ENCODE measurements at regions not wholly inside any gene's neighbourhood (a gene's known extent, or its start where the extent isn't known, plus 50 kb on each side); places are given as distances from the start of the nearest gene placed in this dataset.
"Not testable (repeated sequence)": the region's sequence is repeated elsewhere in the genome, so short reads cannot be mapped to it uniquely, and the experiment has no call there.

DNA sequence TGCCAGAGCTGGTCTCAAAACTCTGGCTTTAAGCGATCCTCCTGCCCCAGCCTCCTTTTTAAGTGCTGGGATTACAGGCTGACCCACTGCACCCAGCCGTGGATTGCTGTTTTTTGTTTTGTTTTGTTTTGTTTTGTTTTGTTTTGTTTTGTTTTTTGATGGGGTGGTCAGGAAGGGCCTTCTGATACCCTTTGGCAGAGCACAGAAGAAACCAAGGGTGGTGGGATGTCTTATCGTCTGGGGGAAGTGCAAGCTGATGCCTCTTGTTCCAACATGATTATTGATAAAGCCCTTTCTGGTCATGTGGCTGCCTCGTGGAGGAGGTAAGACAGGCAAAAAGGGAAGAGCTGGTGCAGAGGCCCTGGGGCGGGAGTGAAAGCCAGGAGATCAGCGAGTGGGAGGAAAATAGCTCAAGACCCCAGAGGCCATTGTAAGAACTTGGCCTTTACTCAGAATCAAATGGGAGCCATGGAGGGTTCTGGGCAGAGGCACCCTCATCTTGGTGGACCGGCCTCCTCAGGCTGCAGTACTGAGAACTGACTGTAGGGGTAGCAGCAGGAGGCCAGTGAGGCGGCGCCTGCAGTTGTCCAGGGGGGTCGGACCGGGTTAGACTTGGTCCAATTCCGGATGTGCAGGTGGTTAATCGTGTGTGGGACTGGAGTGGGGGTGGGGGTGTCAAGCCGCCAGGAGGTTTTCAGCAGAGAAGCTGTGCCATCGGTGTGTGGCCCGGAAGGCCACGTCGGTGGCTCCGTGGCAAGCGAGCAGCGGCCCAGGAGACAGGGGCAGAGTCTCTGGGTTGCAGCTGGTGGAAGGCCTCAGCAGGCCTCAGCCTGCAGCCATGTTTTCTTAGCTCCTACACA lies 84.4 kb upstream of the GSE1 start:
- Histone ChIP-seq H3K36me3 (no peaks in the 10 kb centered on the region), H3K27me3 (ENCODE audit: low read depth) (no peaks in the 10 kb centered on the region), H3K9me3 (no peaks in the 10 kb centered on the region), H3K4me3 (no peak overlapping the region), H3K4me1 (peaks cover 36% of the 10 kb centered on the region), H3K27ac (peak overlapping the region; percentile 39)
- ATAC-seq (no peak), DNase-seq (no peak)
- TF ChIP-seq, protein P1, sequence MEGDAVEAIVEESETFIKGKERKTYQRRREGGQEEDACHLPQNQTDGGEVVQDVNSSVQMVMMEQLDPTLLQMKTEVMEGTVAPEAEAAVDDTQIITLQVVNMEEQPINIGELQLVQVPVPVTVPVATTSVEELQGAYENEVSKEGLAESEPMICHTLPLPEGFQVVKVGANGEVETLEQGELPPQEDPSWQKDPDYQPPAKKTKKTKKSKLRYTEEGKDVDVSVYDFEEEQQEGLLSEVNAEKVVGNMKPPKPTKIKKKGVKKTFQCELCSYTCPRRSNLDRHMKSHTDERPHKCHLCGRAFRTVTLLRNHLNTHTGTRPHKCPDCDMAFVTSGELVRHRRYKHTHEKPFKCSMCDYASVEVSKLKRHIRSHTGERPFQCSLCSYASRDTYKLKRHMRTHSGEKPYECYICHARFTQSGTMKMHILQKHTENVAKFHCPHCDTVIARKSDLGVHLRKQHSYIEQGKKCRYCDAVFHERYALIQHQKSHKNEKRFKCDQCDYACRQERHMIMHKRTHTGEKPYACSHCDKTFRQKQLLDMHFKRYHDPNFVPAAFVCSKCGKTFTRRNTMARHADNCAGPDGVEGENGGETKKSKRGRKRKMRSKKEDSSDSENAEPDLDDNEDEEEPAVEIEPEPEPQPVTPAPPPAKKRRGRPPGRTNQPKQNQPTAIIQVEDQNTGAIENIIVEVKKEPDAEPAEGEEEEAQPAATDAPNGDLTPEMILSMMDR (IDR thresholded peaks at IDR 0.05), result peak; percentile 49
- intact Hi-C loops (cut with DNase I), result no loop called here

DNA sequence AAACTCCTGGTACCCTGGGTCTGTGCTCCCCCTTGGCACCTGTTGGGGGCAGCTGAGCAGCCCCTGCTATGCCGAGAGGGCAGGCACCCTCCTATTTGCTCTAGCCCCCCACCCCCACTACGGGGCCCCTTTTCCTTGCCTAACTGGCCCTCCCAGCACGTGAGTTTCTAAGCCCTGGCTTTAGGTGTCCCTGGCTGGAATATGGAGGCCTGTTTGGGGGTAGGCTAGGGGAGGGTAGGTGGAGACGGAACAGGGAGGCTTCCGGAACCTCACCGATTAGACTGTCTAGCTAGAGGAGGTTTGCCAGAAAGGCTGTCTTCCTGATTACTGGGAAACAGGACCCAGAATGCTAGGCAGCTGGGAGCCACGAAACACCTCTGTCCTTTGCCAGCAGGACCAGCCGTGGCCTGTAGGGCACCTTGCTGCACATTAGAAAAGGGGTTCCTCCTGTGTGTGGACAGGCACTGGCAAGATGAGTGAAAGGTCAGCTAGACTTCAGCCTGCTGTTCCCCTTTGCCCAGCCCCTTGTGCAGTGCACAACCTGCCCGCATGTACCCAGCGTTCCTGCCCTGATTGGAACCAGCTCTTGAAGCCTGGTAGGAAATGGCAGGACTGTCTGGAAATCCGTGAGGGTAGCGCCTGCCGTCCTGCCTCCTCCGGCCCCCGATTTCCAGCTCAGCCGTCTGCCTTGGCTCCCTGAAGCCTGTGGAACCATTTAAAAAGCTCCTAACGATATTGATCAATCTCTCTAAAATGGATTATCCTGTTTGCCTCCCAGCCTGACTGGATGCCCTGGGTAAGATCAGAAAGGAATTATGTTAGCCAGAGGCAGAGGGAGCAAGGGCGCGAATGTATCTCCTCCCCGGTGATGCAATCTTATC lies 83.4 kb upstream of the GSE1 start:
- Histone ChIP-seq H3K36me3 (no peaks in the 10 kb centered on the region), H3K9me3 (no peaks in the 10 kb centered on the region), H3K27ac (peak overlapping the region; percentile 39), H3K4me1 (peaks cover 26% of the 10 kb centered on the region), H3K27me3 (ENCODE audit: low read depth) (no peaks in the 10 kb centered on the region), H3K4me3 (no peak overlapping the region)
- DNase-seq (no peak), ATAC-seq (no peak)
- TF ChIP-seq, protein P1 (IDR thresholded peaks at IDR 0.05), result no peak
- intact Hi-C loops (cut with DNase I), result no loop called here

DNA sequence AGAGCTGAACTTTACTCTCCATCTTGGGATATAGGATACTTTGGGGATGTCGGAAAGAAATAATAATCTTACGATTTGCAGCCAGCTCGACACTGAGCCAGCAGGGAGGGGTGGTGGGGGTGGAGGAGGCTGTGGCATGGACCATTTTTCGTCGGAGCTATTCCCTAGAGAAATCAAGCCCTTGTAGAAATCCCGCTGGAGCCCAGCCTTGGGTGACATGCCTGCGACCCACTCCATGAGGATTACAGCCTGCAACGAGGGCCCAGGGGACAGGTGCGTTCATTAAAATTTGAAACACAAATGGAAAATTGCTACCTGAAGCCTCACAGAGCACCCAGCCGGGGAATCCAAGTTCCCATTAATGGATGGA lies 82.8 kb upstream of the GSE1 start:
- H3K36me3 ChIP-seq, result no peaks in the 10 kb centered on the region
- ATAC-seq (no peak), DNase-seq (no peak)
- H3K4me1 ChIP-seq, result peaks cover 26% of the 10 kb centered on the region
- H3K9me3 ChIP-seq, result no peaks in the 10 kb centered on the region
- H3K4me3 ChIP-seq, result no peak overlapping the region
- peak overlapping the region; percentile 75 for H3K27ac ChIP-seq
- TF ChIP-seq, protein P1 (IDR thresholded peaks at IDR 0.05), result no peak
- intact Hi-C loops (cut with DNase I), result no loop called here
- no peaks in the 10 kb centered on the region for H3K27me3 ChIP-seq (ENCODE audit: low read depth)

GRCh38 chr16:85531516-85531915 lies 81.6 kb upstream of the GSE1 start:
- H3K9me3 ChIP-seq, result no peaks in the 10 kb centered on the region
- ATAC-seq, result peak in 1 of 2 donors; percentile 24
- no peaks in the 10 kb centered on the region for H3K36me3 ChIP-seq
- intact Hi-C loops (cut with DNase I), result no loop called here
- no peak for DNase-seq
- no peak overlapping the region for H3K4me3 ChIP-seq
- peak overlapping the region; percentile 75 for H3K27ac ChIP-seq
- TF ChIP-seq, protein P1 (IDR thresholded peaks at IDR 0.05), result no peak
- peaks cover 37% of the 10 kb centered on the region for H3K4me1 ChIP-seq
- H3K27me3 ChIP-seq (ENCODE audit: low read depth), result no peaks in the 10 kb centered on the region

GRCh38 chr16:85532147-85532546 lies 81.0 kb upstream of the GSE1 start:
- no peak overlapping the region for H3K4me3 ChIP-seq
- DNase-seq, result no peak
- H3K27me3 ChIP-seq (ENCODE audit: low read depth), result no peaks in the 10 kb centered on the region
- H3K36me3 ChIP-seq, result no peaks in the 10 kb centered on the region
- ATAC-seq, result no peak
- peaks cover 43% of the 10 kb centered on the region for H3K4me1 ChIP-seq
- intact Hi-C loops (cut with DNase I), result no loop called here
- peak overlapping the region; percentile 75 for H3K27ac ChIP-seq
- H3K9me3 ChIP-seq, result no peaks in the 10 kb centered on the region
- TF ChIP-seq, protein P1 (IDR thresholded peaks at IDR 0.05), result no peak

- H3K27me3 ChIP-seq (ENCODE audit: low read depth); H3K9me3 ChIP-seq; H3K27ac ChIP-seq; intact Hi-C loops (cut with DNase I); H3K36me3 ChIP-seq; ATAC-seq; H3K4me3 ChIP-seq; DNase-seq: not testable (repeated sequence)
- H3K4me1 ChIP-seq, result peaks cover 52% of the 10 kb centered on the region
Observed at GRCh38 chr16:85533593-85533992, 79.5 kb upstream of the GSE1 start.

All from lower lobe of right lung (tissue), 2 donors.